Esophagus squamous epithelium (tissue), 4 donors: ENCODE measurements at regions not wholly inside any gene's neighbourhood (a gene's known extent, or its start where the extent isn't known, plus 50 kb on each side); places are given as distances from the start of the nearest gene placed in this dataset.

ENCODE experiments used
- CTCF ChIP-seq, 6 experiments: fragments of 450-650 bp in 4 of 6; fragments of 200-600 bp in 2 of 6; sonication (generic) in 2 of 6; IDR thresholded peaks; one replicate each; pipeline ENCODE4 v1.5.1; 2016 to 2019; ENCODE audit warnings: antibody characterized with exemption in 6 of 6, mild to moderate bottlenecking in 4 of 6, moderate library complexity in 4 of 6
- POLR2A ChIP-seq, 4 donors: fragments of 450-650 bp; IDR thresholded peaks; one replicate each; pipeline ENCODE4 v1.6.1; 2017; ENCODE audit warnings: antibody characterized with exemption in 4 of 4, mild to moderate bottlenecking in 4 of 4, moderate library complexity in 3 of 4

- TF ChIP-seq CTCF (IDR thresholded peaks at IDR 0.05) (no peak), POLR2A (IDR thresholded peaks at IDR 0.05) (no peak)
These were observed 68.0 kb upstream of the FAM20C start for GRCh38 chr7:124130-124949.
